GM19240 (cell line): ENCODE measurements at regions not wholly inside any gene's neighbourhood (a gene's known extent, or its start where the extent isn't known, plus 50 kb on each side); places are given as distances from the start of the nearest gene placed in this dataset.

Experiments
- DNase-seq: peaks from one replicate; pipeline ENCODE4 v3.0.0; 2011; ENCODE audit warnings: low spot score; ENCODE audit not compliant: insufficient read length

DNA sequence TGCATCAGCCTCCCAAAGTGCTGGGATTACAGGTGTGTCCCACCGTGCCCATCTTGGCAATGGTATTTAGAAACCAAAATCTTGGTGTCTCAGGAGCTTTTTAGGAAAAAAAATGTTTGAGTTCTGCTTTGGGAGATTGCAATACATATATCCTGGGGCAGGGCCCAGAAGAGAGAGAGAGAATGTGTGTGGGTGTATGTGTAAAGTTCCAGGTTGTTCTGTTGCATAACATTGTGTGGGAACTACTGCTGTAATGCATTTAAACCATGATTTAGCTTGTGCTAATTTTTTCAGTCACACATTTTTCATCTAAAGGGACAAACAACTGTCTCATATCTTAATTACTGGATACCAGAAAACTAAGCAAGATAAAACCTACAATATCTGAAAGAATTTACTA lies 70.8 kb upstream of the NABP1 start:
- no peak for DNase-seq

DNA sequence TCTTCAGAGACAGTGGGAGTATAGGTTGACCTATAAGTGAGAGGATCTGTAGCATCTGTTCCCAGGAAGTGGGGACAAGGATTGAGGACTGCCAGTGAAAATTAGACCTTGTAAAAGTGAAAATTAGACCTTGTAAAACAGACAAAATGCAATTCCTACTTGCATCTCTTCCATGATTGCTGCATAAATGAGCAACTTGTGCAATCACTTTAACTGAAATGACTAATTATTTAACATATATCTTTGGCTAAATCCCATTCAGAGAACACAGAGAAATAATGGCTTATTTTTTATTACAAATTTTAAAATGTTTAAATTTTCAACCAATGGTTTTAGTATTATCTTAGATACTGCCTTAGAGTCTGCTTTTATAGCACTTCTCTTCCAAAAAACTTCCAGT lies 67.2 kb upstream of the NABP1 start:
- DNase-seq: no peak

DNA sequence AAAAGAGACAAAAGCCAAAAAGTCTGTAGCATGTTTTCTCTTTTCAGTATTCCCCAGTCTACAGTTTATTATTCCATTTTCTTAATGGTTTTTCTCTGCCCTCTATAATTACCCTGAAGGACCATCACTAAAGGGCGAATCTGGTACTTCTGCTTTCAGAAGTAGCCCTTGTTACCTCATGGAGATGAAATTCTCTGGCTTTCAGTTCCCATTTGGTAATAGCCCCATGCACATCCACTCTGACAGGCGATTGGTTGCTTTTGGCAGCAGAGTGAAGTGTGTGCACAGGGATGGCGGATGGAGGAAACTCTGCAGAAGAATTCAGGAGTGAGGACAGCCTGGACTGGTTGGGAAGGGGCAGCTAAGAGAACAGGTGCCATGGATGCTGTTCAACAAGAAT lies 66.3 kb upstream of the NABP1 start:
- DNase-seq: no peak

DNA sequence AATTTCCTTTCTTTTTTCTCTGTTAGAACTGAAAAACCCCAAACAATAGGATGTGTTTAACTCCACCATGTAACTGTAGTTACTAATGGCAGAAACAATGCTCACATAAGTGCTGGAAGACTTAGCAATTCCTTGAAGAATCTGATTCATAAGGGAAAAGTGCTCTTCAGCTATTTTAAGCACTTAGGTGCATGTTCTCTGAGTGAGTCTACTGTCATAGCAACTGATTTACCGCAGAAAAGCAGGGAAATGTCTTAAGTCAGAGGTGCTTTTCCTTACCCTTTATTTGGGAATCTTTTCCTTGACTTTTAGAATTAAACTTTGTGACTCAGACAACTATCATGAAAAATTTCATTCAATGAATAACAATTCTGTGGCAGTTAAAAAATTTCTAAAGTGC lies 65.4 kb upstream of the NABP1 start:
- DNase-seq: no peak

DNA sequence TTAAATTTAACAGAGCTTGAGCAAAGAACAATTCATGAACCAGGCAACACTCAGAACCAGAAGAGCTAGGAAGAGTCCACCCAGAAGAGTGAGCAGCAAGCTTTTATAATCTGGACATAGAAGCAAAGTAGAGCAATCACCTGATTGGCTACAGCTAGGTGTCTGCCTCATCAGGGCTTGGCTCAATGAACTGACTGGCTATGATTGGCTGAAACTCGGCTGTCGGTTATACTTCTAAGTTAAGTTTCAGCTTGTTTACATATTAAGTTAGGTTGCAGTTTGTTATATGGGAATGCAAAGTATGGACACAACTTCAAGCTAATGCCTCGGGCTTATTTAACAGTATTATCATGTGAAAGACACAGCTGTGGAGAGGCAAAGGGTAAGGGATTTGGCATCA lies 63.2 kb upstream of the NABP1 start:
- DNase-seq: no peak

DNA sequence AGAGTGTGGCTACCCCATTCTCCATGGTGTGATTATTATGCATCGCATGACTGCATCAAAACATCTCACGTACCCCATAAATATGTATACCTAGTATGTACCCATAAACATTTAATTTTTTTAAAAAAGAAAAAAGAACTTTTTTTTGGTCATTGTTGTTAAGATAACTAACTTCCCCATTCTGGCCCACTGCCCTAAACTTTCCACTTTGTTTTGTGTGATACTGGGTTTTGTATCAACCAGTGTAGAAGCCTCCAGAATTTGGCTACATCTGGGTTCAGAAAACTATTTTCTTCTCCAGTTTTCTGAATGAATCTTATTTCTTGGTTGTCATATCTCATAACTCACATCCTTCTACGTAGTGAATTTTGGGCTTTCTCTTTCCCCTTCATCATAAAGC lies 62.3 kb upstream of the NABP1 start:
- DNase-seq: no peak

DNA sequence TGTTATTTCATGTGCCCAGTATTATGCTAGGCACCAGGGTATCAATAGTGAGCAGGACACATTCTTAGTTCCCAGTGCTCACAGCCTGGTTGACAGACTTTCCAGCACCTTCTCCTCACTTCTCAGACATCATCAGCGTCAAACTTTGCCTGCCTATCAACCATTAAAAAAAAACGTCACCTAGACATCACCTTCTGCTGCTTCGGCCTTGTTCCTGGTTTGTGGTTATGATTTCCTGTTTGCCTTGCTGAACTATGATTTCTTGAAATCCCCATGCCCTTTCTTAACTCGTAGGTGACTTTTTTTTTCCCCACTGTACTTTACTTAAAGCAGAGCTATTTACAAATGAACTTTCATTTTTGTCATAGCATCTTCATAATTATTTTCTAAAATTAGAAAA lies 60.4 kb upstream of the NABP1 start:
- peak; percentile 19 for DNase-seq

DNA sequence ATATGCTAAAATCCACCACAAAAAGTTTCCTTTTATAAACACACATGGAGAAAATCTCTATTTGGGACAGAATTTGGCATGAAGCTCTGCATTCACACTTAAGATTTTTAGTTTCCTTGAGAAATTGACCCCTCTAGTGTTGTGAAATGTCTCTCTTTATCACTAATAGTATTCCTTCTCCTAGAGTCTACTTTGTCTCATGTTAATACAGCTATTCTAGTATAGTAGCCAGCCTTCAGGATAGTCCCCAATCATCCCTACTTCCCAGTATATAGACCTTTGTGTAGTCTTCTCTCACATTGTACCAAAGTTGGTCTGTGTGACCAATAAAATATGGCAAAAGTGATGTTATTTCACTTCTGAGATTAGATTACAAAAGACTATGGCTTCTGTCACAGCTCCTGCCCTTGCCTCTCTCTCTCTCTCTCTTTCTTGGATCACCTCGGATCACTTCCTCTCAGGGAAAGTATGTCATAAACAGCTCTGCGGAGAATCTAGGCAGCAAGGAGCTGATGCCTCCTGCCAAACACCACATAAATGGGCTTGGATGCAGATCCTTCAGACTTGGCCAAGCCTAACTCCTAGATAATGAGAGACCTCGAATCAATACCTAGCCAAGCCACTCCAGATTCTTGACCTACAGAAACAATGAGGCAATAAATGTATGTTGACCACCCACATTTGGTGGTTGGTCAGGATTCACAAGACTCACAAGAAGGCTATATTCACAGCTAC lies 59.7 kb upstream of the NABP1 start:
- DNase-seq: no peak

DNA sequence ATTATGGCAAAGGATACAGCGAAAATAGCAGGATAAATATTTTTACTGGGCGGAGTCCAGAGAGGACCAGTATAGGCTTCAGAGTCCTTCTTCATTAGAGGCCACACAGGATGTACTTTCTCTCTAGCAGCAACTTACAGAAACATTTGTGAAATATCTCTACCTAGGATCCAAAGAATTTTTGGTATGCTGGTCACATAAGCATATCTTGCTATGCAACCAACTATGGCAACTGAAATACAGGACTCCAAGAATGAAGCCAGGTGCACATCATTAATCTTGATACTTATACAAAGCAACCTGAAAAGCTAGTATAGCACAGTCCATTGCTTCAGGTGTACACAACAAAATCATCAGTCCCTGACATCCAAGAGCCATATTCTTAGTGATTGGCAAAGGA lies 59.1 kb upstream of the NABP1 start:
- no peak for DNase-seq

DNA sequence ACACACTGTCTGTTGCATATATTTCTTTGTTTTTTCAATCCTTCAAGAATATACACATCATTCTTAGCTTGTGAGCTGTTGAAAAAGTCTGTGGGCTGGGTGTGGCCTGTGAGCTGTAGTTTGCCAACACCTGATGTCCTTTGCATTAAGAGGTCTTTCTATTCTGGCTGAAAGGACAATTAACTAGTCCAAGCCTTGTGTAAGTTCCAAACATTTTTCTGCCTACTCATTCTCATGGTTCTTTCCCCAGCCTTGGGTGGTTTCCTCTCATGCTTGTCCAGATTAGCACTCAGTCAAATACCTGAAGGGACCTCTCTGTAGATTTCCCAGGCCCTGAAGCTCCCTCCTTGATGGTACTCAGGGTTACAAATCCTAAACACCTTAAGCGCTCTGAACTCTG lies 57.8 kb upstream of the NABP1 start:
- no peak for DNase-seq

DNA sequence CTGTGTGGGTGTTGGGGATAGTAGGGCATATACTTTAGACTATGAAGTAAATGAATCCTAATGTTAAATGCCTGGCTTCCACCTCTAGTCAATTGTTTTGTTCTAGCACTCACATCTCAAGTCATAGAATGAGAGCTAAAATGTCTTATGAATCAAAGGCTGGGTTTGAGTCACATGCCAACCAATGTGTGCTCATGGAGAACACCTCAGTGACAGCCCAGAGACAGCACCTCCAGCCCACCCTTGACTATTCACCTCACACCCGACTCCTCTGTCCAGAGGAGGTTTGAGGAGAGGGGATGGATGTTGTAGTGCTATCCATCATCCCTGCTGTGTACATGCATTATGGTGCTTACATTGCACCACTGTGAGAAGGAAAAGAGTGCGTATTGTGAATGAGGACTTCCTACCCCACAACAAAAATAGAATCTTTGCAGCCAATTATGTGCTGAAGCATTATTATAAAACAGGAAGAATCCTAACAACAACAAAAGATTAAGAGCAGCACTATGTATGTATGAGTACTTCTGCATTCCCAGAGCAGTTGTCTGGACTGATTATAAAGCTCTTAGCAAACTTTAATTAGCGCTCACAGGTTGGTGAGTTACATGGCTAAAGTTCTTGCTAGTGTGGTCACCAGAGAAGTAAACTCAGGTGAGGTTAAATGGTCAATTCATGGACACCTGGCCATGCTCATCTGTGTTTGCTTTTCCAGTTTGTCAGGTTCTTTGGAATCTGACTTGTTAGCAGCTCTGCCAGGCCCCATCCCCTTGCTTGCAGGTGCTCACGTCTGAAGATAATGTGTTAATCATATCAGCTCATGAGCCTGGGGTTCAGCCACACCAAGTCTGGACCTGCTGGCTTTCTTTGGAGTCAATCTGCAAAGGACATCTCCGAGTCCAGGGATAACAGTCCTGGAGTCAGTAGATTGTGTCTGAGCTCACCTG lies 55.3 kb upstream of the NABP1 start:
- no peak for DNase-seq

DNA sequence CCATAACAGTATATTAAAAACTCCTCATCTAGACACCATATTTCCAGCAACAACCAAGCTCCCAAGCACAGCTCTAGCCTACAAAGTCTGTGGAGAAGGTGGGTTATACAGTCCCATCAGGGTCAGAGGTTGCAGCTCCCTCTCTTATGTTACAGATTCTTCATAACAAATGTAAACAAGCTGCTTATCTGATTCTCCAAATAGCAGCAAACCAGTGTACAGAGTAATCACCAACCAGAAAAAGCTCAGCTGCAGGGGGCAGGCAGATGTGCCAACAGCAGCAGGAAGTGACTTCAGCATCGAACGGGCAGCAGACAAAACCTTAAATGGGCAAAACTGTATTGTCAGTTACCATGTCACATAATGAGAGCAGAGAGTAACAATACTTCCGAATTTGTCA lies 52.9 kb upstream of the NABP1 start:
- no peak for DNase-seq

DNA sequence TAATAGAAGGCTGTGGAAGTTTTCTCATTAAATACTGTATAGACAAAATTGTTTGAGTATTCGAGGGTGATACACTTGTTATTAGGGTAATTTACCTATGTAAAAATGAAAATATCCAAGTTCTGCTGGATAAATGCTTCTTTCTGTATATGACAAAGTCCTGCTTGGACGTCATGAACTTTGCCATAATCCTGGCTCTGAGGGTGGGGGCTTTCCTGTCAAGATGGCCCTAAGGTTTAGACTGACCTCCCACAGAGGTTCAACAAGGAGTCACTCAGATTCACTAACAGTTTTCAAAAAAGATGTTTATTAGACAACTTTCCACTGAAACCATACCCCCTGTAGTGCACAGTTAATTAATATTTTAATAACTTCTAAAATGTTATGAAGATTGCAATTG lies 52.5 kb upstream of the NABP1 start:
- DNase-seq: no peak

DNA sequence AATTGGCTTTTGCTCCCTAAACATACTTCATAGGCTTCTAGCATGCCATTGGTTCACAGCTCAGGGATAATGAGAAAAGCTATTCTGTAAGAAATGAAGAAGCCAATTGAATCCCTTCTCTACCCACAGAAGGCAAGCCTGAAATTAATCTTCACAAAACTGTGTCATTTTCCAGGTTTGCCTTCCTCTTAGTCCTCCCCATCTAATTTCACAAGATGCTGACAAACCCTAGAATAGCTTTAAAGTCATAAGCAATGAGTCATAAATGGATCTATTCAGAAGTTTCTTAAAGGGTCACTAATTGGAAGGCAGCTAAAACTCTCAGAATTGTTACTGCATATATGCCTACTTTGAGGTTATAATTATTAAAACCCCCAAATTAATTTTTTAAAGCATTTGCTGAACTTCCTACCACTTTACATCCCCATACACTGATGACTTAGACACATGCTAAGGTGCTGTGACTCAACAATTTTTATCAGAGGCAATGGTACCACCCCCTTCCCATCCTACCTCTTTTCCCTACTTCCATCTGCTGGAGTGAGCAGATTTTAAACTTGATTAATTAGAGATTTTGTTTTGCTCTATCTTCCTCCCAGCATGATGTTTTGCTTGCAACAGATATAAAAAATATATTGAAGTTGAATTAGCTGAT lies 51.3 kb upstream of the NABP1 start:
- no peak for DNase-seq

DNA sequence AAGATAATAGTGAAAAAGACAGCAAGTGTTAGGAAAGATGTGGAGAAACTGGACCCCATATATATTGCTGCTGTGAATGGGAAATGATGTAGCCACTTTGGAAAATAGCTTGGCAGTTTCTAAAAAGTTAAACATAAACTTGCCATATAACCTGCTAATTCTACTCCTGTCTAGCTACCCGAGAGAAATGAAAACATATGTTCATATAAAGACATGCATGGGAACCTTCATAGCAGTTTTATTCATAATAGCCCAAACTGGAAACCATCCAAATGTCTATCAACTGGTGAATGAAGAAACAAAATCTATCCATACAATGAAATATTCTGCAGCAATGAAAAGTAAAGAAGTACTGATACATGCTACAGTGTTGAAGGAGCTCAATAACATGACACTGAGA lies 50.4 kb upstream of the NABP1 start:
- DNase-seq: no peak
